ENCODE measurements at regions not wholly inside any gene's neighbourhood (a gene's known extent, or its start where the extent isn't known, plus 50 kb on each side); places are given as distances from the start of the nearest gene placed in this dataset.

DNA sequence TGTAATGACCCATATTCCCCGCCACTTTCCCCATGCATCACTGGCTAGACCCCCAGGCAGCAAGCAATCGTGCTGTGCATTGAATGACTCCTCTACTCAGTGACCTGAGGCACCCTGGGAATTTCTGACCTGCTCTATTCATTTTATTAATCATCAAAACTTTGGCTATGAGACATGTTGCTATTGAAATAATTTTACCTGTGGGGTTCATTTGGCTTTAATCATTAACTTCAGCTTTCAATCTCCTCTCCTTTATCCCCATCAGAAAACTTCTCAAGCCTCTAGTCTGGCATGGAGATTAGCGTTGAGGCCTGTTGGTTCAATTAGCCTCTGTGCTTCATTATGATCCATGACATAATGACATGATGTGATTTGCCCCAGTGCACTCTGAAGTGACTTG lies 429.0 kb downstream of the ZNF608 start:
- H3K9me3 ChIP-seq (ENCODE audit: control insufficient read depth in 2 of 2, low read length in 2 of 2), result no peaks in the 10 kb centered on the region
- no peaks in the 10 kb centered on the region for H3K36me3 ChIP-seq (ENCODE audit: control insufficient read depth in 2 of 2, insufficient read depth in 2 of 2, low read length in 2 of 2)
- no peak overlapping the region for H3K27ac ChIP-seq (ENCODE audit: low read length)
- H3K9ac ChIP-seq (ENCODE audit: low read length in 2 of 2), result no peak overlapping the region
- H3K4me1 ChIP-seq (ENCODE audit: control insufficient read depth, insufficient read depth, low read length), result no peaks in the 10 kb centered on the region
- H3K4me3 ChIP-seq (ENCODE audit: low read length in 2 of 2), result no peak overlapping the region
- no peaks in the 10 kb centered on the region for H3K27me3 ChIP-seq (ENCODE audit: control insufficient read depth in 1 of 2, insufficient read depth in 2 of 2, low read length in 2 of 2)

DNA sequence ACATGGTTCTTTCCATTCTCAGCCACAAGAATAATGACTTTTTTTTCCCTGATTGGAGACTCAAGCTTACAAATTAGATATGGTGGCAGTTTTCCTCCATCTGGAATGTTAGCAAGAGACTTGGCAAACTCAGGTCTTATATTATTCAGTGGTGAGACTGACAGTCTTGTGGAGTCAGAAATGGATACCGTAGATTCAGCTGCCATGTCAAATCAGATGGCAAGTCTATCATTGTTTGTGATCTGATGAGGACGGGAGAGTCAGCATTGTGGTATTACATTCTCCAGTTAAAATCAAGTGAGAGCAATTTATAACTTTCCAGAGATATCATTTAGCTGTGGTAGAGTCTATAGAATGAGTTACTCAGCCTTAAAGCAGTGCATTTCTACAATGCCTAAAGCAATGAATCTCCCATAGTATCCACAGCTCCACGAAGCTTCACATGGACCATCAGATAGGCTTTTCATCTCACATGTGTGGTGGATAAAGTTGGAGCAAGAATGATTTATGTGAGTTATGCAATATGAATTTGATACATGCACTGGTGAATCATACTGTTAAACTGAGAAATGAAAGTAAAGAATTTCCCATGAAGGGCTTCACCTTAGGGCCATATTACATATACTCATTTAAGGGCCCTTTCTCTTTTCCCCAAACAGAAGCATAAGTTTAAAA lies 430.6 kb downstream of the ZNF608 start:
- Histone ChIP-seq H3K4me3 (ENCODE audit: low read length in 2 of 2) (no peak overlapping the region), H3K36me3 (ENCODE audit: control insufficient read depth in 2 of 2, insufficient read depth in 2 of 2, low read length in 2 of 2) (no peaks in the 10 kb centered on the region), H3K9ac (ENCODE audit: low read length in 2 of 2) (no peak overlapping the region)

DNA sequence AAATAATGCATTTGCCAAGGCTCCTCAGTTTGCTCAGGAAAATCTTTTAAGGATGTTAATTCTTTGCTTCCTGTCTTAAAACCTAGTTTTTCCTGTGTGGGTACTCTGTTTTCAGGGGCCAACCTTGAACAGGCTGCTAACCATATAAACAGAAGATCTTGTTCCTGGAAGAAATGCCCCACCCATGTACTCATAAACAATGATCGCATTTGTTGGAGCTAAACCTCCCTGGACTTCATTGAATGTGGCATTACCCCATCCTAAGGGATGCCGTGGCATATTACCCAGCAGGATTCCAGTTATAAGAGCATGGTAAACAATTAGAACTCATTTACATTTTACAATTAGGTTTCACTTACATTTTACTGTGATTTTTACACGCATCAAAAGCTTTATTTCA lies 436.0 kb downstream of the ZNF608 start:
- Histone ChIP-seq H3K9me3 (ENCODE audit: control insufficient read depth in 2 of 2, low read length in 2 of 2) (no peaks in the 10 kb centered on the region), H3K36me3 (ENCODE audit: control insufficient read depth in 2 of 2, insufficient read depth in 2 of 2, low read length in 2 of 2) (no peaks in the 10 kb centered on the region), H3K27ac (ENCODE audit: low read length) (no peak overlapping the region), H3K4me3 (ENCODE audit: low read length in 2 of 2) (no peak overlapping the region), H3K9ac (ENCODE audit: low read length in 2 of 2) (no peak overlapping the region), H3K4me1 (ENCODE audit: control insufficient read depth, insufficient read depth, low read length) (no peaks in the 10 kb centered on the region), H3K27me3 (ENCODE audit: control insufficient read depth in 1 of 2, insufficient read depth in 2 of 2, low read length in 2 of 2) (no peaks in the 10 kb centered on the region)

More for the DNA sequence above, 430.6 kb downstream of the ZNF608 start:
- Histone ChIP-seq H3K4me1 (ENCODE audit: control insufficient read depth, insufficient read depth, low read length) (no peaks in the 10 kb centered on the region), H3K9me3 (ENCODE audit: control insufficient read depth in 2 of 2, low read length in 2 of 2) (no peaks in the 10 kb centered on the region), H3K27ac (ENCODE audit: low read length) (no peak overlapping the region), H3K27me3 (ENCODE audit: control insufficient read depth in 1 of 2, insufficient read depth in 2 of 2, low read length in 2 of 2) (no peaks in the 10 kb centered on the region)

DNA sequence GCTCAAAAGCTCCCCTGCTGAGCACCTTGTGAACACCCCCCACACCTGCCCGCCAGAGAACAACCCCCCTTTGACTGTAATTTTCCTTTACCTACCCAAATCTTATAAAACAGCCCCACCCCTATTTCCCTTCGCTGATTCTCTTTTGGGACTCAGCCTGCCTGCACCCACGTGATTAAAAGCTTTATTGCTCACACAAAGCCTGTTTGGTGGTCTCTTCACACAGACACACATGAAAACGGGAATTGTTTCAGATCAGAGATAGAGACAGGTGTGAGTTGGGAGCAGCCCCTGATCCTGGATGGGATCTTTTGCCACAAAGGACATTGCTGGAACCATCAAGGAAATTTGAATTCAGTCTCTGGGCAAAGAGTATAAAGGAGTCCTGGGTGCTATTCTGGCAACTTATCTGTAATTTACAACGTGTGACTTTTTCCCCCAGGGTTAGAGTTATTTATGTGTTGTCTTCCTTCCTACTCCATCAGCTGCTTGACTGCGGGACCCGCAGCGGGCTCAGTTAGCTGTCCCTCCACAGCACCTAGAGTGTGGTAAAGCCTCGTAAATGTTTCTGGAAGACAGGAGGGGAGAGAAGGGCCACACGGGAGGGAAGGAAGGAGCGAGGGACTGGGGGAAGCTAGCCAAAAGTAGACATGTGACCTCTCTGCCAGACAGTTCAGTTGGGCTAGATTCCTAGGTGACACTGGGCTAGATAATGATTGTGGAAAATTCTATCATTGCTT lies 437.0 kb downstream of the ZNF608 start:
- Histone ChIP-seq H3K27ac (ENCODE audit: low read length) (no peak overlapping the region), H3K4me3 (ENCODE audit: low read length in 2 of 2) (no peak overlapping the region), H3K27me3 (ENCODE audit: control insufficient read depth in 1 of 2, insufficient read depth in 2 of 2, low read length in 2 of 2) (no peaks in the 10 kb centered on the region), H3K36me3 (ENCODE audit: control insufficient read depth in 2 of 2, insufficient read depth in 2 of 2, low read length in 2 of 2) (no peaks in the 10 kb centered on the region), H3K4me1 (ENCODE audit: control insufficient read depth, insufficient read depth, low read length) (no peaks in the 10 kb centered on the region), H3K9me3 (ENCODE audit: control insufficient read depth in 2 of 2, low read length in 2 of 2) (no peaks in the 10 kb centered on the region), H3K9ac (ENCODE audit: low read length in 2 of 2) (no peak overlapping the region)

DNA sequence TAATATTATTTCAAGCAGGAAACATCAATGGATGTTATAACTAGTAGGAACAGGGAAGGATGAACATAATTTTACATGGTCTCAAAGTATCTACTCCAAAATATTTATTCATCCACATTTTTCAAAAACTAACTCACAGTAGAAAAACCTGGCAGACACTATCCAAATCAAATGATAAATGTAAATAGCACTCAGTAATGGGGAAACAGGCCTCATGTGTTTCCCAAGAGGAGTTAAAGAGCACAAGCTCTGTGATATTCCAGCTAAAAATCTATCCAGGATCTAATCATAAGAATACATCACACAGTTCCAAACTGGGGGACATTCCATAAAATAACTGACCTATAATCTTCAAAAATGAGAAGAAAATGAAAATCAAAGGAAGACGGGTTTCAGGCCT lies 443.1 kb downstream of the ZNF608 start:
- Histone ChIP-seq H3K36me3 (ENCODE audit: control insufficient read depth in 2 of 2, insufficient read depth in 2 of 2, low read length in 2 of 2) (no peaks in the 10 kb centered on the region), H3K9me3 (ENCODE audit: control insufficient read depth in 2 of 2, low read length in 2 of 2) (no peaks in the 10 kb centered on the region), H3K27ac (ENCODE audit: low read length) (no peak overlapping the region), H3K27me3 (ENCODE audit: control insufficient read depth in 1 of 2, insufficient read depth in 2 of 2, low read length in 2 of 2) (no peaks in the 10 kb centered on the region), H3K4me1 (ENCODE audit: control insufficient read depth, insufficient read depth, low read length) (no peaks in the 10 kb centered on the region), H3K4me3 (ENCODE audit: low read length in 2 of 2) (no peak overlapping the region), H3K9ac (ENCODE audit: low read length in 2 of 2) (no peak overlapping the region)

DNA sequence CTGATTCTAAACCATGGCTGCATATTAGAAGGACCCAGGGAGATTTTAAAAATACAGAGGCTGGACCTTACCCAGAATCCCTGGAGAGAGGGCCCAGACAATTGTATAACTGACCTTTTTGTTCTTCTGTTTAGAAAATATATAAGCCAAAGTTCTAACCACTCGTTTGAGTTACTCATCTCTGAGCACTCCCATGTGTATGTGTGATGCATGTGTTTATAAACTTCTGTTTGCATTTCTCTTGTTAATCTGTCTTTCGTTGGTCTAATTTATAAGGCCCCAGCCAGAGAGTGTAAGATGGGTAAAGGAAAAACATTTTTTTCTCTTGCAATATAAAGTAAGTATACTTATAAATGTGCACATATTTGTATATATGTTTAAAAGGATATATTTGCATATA lies 443.9 kb downstream of the ZNF608 start:
- Histone ChIP-seq H3K4me1 (ENCODE audit: control insufficient read depth, insufficient read depth, low read length) (peaks cover 3% of the 10 kb centered on the region), H3K4me3 (ENCODE audit: low read length in 2 of 2) (no peak overlapping the region), H3K27ac (ENCODE audit: low read length) (no peak overlapping the region), H3K27me3 (ENCODE audit: control insufficient read depth in 1 of 2, insufficient read depth in 2 of 2, low read length in 2 of 2) (no peaks in the 10 kb centered on the region), H3K9me3 (ENCODE audit: control insufficient read depth in 2 of 2, low read length in 2 of 2) (no peaks in the 10 kb centered on the region), H3K9ac (ENCODE audit: low read length in 2 of 2) (no peak overlapping the region), H3K36me3 (ENCODE audit: control insufficient read depth in 2 of 2, insufficient read depth in 2 of 2, low read length in 2 of 2) (no peaks in the 10 kb centered on the region)

DNA sequence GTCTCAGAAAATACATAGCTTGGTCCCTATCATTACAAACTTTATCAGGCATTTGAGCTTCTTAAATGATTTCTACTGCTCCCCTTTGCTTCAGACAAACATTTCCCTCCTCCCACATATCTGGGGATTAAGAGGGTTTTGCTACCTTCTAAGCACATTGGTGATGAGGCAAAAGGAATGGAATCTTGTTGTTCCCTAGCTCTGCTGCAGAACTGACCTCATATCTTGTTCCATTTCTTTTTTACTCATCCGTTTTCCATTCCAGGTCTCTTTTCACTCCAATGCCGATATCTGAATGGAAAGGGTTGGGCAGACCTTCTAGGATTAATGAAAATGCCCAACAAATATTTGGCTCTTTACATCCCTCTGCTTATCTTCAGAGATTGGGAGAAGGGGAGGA lies 444.6 kb downstream of the ZNF608 start:
- Histone ChIP-seq H3K36me3 (ENCODE audit: control insufficient read depth in 2 of 2, insufficient read depth in 2 of 2, low read length in 2 of 2) (no peaks in the 10 kb centered on the region), H3K9ac (ENCODE audit: low read length in 2 of 2) (no peak overlapping the region), H3K9me3 (ENCODE audit: control insufficient read depth in 2 of 2, low read length in 2 of 2) (no peaks in the 10 kb centered on the region), H3K4me1 (ENCODE audit: control insufficient read depth, insufficient read depth, low read length) (peaks cover 3% of the 10 kb centered on the region), H3K27ac (ENCODE audit: low read length) (no peak overlapping the region), H3K27me3 (ENCODE audit: control insufficient read depth in 1 of 2, insufficient read depth in 2 of 2, low read length in 2 of 2) (no peaks in the 10 kb centered on the region), H3K4me3 (ENCODE audit: low read length in 2 of 2) (no peak overlapping the region)

DNA sequence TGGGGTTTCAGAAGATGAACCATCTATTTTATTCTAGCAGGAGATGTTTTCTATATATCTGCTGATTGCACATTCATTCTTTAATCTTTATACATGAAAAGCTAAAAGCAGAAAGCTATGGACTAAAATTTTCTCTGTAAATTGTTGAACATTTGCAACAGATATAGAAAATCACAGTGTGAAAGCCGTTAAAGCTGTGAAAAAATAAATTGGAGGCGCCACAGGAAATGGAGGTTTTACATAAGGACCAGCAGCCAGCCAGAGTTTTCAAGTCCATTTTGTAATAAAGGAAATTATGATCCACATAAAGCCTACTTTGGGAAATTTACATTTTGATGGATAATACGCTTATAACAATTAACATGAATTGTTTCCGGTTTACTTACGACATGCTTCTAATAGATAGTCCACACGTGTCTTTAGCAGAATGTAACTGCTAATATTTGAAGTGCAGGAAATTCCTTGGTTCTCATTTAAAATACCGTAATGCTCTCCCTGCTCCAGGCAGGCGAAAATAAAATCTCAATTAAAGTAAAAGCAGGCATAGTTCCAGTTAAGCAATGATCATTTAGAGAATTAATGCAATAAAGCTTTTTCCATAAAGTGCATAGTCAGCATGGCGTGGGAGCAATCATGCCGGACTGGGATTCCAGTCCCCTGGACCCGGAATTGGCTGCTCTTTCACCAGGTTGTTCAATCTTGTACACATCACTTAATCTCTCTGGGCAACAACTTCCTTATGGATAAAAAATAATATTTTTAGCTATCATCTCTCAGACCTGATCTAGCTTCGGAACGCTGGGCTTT lies 445.4 kb downstream of the ZNF608 start:
- H3K4me3 ChIP-seq (ENCODE audit: low read length in 2 of 2), result no peak overlapping the region
- H3K27ac ChIP-seq (ENCODE audit: low read length), result no peak overlapping the region
- H3K9me3 ChIP-seq (ENCODE audit: control insufficient read depth in 2 of 2, low read length in 2 of 2), result no peaks in the 10 kb centered on the region
- no peaks in the 10 kb centered on the region for H3K27me3 ChIP-seq (ENCODE audit: control insufficient read depth in 1 of 2, insufficient read depth in 2 of 2, low read length in 2 of 2)
- H3K36me3 ChIP-seq (ENCODE audit: control insufficient read depth in 2 of 2, insufficient read depth in 2 of 2, low read length in 2 of 2), result no peaks in the 10 kb centered on the region
- peaks cover 3% of the 10 kb centered on the region for H3K4me1 ChIP-seq (ENCODE audit: control insufficient read depth, insufficient read depth, low read length)
- H3K9ac ChIP-seq (ENCODE audit: low read length in 2 of 2), result no peak overlapping the region

DNA sequence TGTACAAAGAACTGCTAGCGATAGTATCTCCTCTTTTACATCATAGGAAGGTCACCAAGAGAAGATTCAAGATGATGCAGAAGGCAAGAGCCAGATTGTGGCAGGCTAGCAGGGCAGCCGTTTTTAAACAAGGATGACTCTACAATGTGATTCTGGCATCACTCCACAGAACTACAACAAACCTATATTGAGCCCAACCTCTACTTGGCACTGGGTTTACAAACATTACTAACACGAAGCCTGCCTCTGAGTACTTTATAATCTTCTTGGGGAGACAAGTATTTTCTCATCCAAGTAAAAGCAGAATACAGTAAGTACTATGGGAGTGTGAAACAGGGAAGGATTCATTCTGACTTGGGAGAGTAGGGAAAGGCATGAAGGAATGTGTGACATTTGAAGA lies 448.6 kb downstream of the ZNF608 start:
- Histone ChIP-seq H3K9me3 (ENCODE audit: control insufficient read depth in 2 of 2, low read length in 2 of 2) (no peaks in the 10 kb centered on the region), H3K4me3 (ENCODE audit: low read length in 2 of 2) (no peak overlapping the region), H3K36me3 (ENCODE audit: control insufficient read depth in 2 of 2, insufficient read depth in 2 of 2, low read length in 2 of 2) (no peaks in the 10 kb centered on the region), H3K9ac (ENCODE audit: low read length in 2 of 2) (no peak overlapping the region), H3K4me1 (ENCODE audit: control insufficient read depth, insufficient read depth, low read length) (peaks cover 3% of the 10 kb centered on the region), H3K27ac (ENCODE audit: low read length) (no peak overlapping the region), H3K27me3 (ENCODE audit: control insufficient read depth in 1 of 2, insufficient read depth in 2 of 2, low read length in 2 of 2) (no peaks in the 10 kb centered on the region)

DNA sequence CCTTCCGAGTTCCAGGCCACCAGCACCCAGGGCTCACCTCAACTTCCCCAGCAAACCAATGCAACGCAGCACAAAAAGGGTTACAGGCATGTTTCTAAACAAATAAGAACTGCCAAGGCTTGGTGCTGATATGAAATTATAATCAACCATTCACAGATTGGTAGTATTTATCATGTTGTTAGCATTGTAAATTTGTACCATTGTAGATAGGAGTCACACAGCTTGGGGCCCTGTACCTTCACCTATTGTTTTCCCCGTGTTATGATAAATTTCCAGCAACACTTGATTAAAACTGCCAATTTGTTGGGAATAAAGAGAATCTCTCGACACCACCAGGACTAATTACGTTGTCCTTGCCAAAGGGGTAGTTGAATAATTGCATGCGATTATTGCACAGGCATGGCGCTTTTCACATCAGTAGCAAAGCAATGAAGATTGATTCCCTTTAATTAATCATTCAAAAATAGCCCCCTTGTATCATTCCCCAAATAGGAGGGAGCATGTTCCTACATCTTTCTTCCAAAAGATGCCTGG lies 454.1 kb downstream of the ZNF608 start:
- Histone ChIP-seq H3K27ac (ENCODE audit: low read length) (no peak overlapping the region), H3K4me1 (ENCODE audit: control insufficient read depth, insufficient read depth, low read length) (peaks cover 3% of the 10 kb centered on the region), H3K9me3 (ENCODE audit: control insufficient read depth in 2 of 2, low read length in 2 of 2) (no peaks in the 10 kb centered on the region), H3K27me3 (ENCODE audit: control insufficient read depth in 1 of 2, insufficient read depth in 2 of 2, low read length in 2 of 2) (no peaks in the 10 kb centered on the region), H3K9ac (ENCODE audit: low read length in 2 of 2) (no peak overlapping the region), H3K4me3 (ENCODE audit: low read length in 2 of 2) (no peak overlapping the region), H3K36me3 (ENCODE audit: control insufficient read depth in 2 of 2, insufficient read depth in 2 of 2, low read length in 2 of 2) (no peaks in the 10 kb centered on the region)

Measured in stomach smooth muscle (tissue), 2 donors.